WERI-Rb-1 (cell line): ENCODE measurements at regions not wholly inside any gene's neighbourhood (a gene's known extent, or its start where the extent isn't known, plus 50 kb on each side); places are given as distances from the start of the nearest gene placed in this dataset.

Source experiments
- DNase-seq: peaks from one replicate; pipeline ENCODE4 v3.0.0-alpha.2; 2020
- H3K27ac ChIP-seq: fragments of 250-450 bp; sonication (Bioruptor Pico); 2 replicates; pipeline ENCODE4 v1.5.1; 2020; ENCODE audit warnings: mild to moderate bottlenecking, moderate library complexity
- H3K27me3 ChIP-seq: fragments of 250-450 bp; sonication (Bioruptor Pico); 2 replicates; pipeline ENCODE4 v1.5.1; 2021; ENCODE audit warnings: mild to moderate bottlenecking, low read depth, moderate library complexity; ENCODE audit not compliant: insufficient read depth, severe bottlenecking
- H3K36me3 ChIP-seq: fragments of 250-450 bp; sonication (Bioruptor Pico); 2 replicates; pipeline ENCODE4 v1.5.1; 2020; ENCODE audit warnings: mild to moderate bottlenecking, moderate library complexity
- H3K4me3 ChIP-seq: 2 replicates; pipeline ENCODE4 v1.5.1; 2011; ENCODE audit warnings: low read depth, mild to moderate bottlenecking, control low read depth, low read length
- H3K9me3 ChIP-seq: fragments of 250-450 bp; sonication (Bioruptor Pico); 2 replicates; pipeline ENCODE4 v1.5.1; 2021; ENCODE audit warnings: mild to moderate bottlenecking, moderate library complexity; ENCODE audit not compliant: severe bottlenecking
- TF ChIP-seq, protein P1 (sequence below): IDR thresholded peaks from 2 replicates; pipeline ENCODE4 v1.5.1; 2011; ENCODE audit warnings: low read depth, mild to moderate bottlenecking, control low read depth, inconsistent platforms, low read length

- TF ChIP-seq, protein P1, sequence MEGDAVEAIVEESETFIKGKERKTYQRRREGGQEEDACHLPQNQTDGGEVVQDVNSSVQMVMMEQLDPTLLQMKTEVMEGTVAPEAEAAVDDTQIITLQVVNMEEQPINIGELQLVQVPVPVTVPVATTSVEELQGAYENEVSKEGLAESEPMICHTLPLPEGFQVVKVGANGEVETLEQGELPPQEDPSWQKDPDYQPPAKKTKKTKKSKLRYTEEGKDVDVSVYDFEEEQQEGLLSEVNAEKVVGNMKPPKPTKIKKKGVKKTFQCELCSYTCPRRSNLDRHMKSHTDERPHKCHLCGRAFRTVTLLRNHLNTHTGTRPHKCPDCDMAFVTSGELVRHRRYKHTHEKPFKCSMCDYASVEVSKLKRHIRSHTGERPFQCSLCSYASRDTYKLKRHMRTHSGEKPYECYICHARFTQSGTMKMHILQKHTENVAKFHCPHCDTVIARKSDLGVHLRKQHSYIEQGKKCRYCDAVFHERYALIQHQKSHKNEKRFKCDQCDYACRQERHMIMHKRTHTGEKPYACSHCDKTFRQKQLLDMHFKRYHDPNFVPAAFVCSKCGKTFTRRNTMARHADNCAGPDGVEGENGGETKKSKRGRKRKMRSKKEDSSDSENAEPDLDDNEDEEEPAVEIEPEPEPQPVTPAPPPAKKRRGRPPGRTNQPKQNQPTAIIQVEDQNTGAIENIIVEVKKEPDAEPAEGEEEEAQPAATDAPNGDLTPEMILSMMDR, result no peak
- no peaks in the 10 kb centered on the region for H3K9me3 ChIP-seq
- DNase-seq, result no peak
- H3K27ac ChIP-seq, result no peak overlapping the region
- no peak overlapping the region for H3K4me3 ChIP-seq
- H3K27me3 ChIP-seq, result peaks cover 87% of the 10 kb centered on the region
- H3K36me3 ChIP-seq, result no peaks in the 10 kb centered on the region
These were observed 198.0 kb downstream of the TJP1 start for GRCh38 chr15:29624271-29624670.

DNA sequence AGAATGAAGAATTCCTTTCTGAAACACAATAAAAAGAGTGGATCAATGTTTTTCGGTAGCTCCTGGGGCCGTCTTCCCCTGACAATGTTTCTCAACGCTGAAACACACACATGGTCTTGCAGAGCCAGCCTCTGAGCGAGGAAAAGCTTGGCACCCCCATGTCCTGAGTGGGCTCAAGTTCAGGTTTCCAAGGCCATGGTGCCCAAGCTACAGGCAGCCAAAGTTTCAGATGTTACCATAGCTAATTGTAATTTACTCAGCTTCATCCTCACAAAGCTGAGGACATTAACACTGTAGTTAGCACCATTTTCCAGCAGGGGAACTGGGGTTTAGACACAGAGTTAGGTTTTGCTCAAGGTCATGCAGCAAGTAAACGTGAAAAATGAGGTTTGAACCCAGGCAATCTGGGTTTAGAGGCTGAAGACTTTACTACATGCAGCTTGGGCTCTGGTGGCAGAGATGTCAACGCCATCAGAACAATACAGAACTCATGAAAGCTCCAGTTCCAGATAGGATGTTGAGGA lies 199.1 kb downstream of the TJP1 start:
- no peak overlapping the region for H3K4me3 ChIP-seq
- no peaks in the 10 kb centered on the region for H3K9me3 ChIP-seq
- H3K27ac ChIP-seq, result no peak overlapping the region
- TF ChIP-seq, protein P1, result 0 out of 2 replicates have a peak, but pooled peaks have one; percentile 6
- no peaks in the 10 kb centered on the region for H3K36me3 ChIP-seq
- peaks cover 87% of the 10 kb centered on the region for H3K27me3 ChIP-seq
- DNase-seq, result no peak

GRCh38 chr15:29622637-29623036 lies 199.6 kb downstream of the TJP1 start:
- TF ChIP-seq, protein P1, result no peak
- no peak for DNase-seq
- no peak overlapping the region for H3K4me3 ChIP-seq

GRCh38 chr15:29621616-29622015 lies 200.7 kb downstream of the TJP1 start:
- H3K9me3 ChIP-seq, result no peaks in the 10 kb centered on the region
- no peaks in the 10 kb centered on the region for H3K36me3 ChIP-seq
- no peak overlapping the region for H3K27ac ChIP-seq
- DNase-seq, result no peak
- no peak overlapping the region for H3K4me3 ChIP-seq
- TF ChIP-seq, protein P1, result no peak
- peaks cover 86% of the 10 kb centered on the region for H3K27me3 ChIP-seq

More at GRCh38 chr15:29622637-29623036, 199.6 kb downstream of the TJP1 start:
- Histone ChIP-seq H3K36me3 (no peaks in the 10 kb centered on the region), H3K27me3 (peaks cover 87% of the 10 kb centered on the region), H3K27ac (no peak overlapping the region), H3K9me3 (no peaks in the 10 kb centered on the region)

DNA sequence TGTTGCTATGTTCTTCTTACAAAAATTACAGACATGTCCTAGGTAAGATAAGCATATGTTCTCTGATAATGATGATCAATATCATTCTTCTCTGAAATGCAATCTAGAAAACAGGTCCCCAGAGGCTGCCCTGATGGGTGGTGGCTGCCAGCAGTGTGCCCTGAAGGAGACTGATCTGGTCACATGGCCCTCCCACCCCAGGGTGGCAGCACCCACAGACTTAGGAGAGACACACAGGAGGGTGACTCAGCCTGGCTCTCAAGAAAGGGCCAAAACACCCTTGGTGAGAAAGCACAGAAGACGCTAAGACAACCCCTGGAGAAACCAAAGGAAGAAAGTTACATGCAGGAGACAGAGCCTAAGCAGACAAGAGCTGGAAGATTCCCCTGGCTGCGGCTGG lies 203.7 kb downstream of the TJP1 start:
- H3K27me3 ChIP-seq, result peaks cover 78% of the 10 kb centered on the region
- no peaks in the 10 kb centered on the region for H3K36me3 ChIP-seq
- TF ChIP-seq, protein P1, result no peak
- DNase-seq, result no peak
- H3K9me3 ChIP-seq, result no peaks in the 10 kb centered on the region
- H3K27ac ChIP-seq, result no peak overlapping the region
- no peak overlapping the region for H3K4me3 ChIP-seq

DNA sequence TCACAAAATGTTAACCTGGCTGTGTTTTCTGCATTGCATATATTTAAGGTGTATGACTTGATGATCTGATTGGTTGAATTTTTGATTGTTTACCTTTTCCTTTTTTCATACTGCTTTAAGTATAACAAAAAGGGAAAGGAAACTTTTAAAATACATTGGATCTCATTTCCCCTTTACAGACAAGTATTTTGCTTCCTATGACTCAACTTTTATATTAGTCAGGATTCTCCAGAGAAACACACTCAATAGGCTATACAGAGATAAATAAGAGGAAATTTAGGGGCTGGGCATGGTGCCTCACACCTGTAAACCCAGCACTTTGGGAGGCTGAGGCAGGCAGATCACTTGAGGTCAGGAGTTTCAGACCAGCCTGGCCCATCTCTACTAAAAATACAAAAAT lies 205.8 kb downstream of the TJP1 start:
- H3K4me3 ChIP-seq, result no peak overlapping the region
- TF ChIP-seq, protein P1, result no peak
- H3K36me3 ChIP-seq, result no peaks in the 10 kb centered on the region
- no peaks in the 10 kb centered on the region for H3K9me3 ChIP-seq
- no peak overlapping the region for H3K27ac ChIP-seq
- no peak for DNase-seq
- H3K27me3 ChIP-seq, result peaks cover 81% of the 10 kb centered on the region
